Left renal cortex interstitium (tissue), 4 donors: ENCODE measurements at regions not wholly inside any gene's neighbourhood (a gene's known extent, or its start where the extent isn't known, plus 50 kb on each side); places are given as distances from the start of the nearest gene placed in this dataset.

Source experiments
- DNase-seq, 4 donors: peaks; one replicate each; pipeline ENCODE4 v3.0.0-alpha.2; 2013; ENCODE audit warnings: low read depth in 4 of 4, low spot score in 2 of 4, missing footprints in 1 of 4

- no peak for DNase-seq
Observed at GRCh38 chrX:109926118-109926517, 76.8 kb upstream of the TMEM164 start.

DNA sequence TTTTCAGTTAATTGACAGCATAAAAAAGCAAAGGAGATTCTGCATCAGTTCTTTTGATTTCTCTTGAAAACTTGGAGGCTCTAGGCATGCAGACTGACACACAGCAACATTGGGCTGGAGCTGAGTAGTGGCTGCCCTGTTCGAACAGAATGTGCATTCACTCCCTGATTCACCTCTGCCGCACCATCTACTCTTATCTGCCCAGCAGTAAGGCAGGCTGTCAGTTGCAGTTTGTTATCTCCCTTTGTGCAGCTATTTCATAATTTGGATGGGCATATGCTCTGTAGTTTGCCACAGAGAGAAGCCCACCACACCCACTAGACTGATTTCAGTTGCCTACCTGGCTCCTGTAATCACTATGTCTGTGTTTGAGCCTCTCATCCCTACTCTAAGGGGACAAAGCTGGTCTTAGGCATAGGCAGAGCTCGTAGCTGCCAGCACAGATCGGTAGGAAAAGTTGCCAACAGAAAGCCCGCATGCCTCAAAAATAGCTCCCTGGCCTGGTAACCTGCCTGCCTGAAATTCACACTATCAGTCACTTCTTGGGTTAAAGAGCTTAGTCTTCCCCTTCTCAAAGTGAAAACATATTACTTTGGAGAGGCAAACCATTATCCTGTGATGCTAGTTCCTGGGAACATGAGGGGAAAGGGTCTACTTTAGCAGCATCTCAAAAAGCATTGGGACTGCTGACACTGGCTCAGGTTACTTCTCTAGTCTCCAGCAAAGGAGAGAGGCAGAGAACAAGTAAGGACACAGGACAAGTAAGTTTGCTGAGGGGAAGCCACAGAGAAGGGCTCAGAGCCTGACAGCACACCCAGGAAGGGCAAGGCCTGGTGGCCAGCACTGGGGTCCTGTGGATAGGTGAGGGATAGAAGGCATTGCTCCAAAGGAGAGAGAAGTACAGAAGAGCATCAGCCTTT is 75.9 kb upstream of the TMEM164 start:
- no peak for DNase-seq

GRCh38 chrX:109927663-109928273 is 75.1 kb upstream of the TMEM164 start:
- no peak for DNase-seq

DNA sequence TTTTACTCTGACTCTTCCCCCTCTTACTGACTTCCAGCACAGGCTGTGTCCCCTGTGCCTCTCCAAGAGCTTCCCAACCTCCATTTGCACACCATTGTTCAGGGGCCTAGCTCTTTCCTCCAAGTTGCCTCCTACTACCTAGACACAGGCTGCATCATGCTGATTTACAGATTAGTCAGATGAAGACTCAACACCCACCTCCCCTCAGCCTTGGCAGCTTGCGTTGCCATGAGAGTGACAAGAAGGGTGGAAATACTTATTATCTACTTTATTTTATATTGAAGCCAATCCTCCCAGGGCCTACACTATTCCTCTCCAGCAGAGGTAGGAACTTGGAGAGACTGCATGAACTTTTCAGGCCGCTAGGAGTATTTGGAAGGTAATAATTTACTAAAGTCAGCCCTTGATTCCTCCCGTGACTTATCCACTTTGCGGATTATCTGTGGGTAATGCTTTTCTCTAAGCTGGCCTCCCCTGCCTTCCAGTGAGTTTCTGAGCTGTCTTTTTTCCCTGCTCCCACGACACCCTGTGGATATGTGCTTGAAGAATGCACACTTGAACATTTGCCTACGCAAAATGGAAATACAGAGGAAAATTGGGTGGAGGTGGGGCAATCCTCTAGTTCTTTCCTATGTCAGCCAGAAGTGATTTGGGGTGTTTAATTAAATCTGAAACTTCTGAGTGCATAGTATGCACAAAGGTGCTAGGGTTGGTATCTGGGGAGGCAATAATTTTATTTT is 74.1 kb upstream of the TMEM164 start:
- DNase-seq = no peak

GRCh38 chrX:109931677-109932076 is 71.2 kb upstream of the TMEM164 start:
- DNase-seq = no peak

DNA sequence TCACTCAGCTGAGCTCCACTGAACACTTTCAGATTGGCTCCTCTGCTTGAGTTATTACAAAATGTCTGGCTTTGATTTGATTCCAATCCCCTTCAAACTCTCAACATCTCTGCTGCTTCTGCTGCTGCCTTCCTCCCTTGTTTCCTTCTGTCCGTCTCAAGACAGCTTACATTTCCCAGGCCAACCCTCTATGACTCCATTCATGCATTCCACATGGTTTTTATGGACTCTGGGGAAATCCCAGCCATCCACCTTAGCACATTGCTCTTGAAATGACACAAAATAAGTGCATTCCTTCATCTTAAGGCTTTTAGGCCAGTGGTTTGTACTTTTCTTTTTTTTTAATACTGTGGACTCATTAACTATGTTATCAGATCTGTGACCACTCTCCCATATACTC is 68.5 kb upstream of the TMEM164 start:
- DNase-seq = no peak

DNA sequence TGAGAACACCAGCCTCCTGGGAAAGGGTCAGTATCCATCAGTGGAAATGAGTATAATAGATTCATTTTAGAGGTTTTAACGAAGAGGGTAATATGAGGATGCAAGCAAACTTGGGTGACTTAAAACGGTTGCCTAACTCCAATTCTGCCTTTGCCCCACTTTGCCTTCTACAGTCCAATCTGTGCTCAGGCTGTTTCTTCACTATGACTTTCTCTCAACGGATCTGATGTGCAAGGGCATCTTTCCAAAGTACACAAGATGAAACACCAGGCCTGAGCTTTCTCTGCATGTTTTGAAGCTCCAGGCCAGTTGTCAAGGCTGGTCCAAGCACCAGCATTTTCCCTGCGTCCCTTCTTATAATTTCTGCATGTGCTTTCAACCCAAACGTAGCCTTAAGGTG is 68.0 kb upstream of the TMEM164 start:
- no peak for DNase-seq

DNA sequence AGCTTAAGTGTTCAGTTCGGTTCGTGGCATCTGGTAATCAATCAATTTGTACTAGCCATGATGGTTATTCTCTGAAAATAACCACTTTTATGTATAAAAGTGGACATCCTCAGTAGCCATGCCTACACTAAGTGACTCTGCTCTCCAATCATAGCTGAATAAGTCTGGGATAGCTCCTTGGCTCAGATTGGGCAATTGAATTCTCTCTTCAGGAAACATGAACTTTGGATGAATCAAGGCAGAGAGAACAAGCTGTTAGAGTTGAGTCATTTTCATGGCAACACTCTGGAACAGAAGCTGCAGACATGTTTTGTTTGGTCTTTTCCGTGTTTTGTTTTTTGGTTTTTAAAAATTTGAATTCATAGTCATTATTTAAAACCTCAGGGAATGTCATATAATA is 66.8 kb upstream of the TMEM164 start:
- DNase-seq = no peak

- DNase-seq = no peak
Observed at GRCh38 chrX:109936598-109936997, 66.3 kb upstream of the TMEM164 start.

GRCh38 chrX:109939498-109939897 is 63.4 kb upstream of the TMEM164 start:
- DNase-seq = no peak

GRCh38 chrX:109940411-109940810 is 62.5 kb upstream of the TMEM164 start:
- DNase-seq = no peak

DNA sequence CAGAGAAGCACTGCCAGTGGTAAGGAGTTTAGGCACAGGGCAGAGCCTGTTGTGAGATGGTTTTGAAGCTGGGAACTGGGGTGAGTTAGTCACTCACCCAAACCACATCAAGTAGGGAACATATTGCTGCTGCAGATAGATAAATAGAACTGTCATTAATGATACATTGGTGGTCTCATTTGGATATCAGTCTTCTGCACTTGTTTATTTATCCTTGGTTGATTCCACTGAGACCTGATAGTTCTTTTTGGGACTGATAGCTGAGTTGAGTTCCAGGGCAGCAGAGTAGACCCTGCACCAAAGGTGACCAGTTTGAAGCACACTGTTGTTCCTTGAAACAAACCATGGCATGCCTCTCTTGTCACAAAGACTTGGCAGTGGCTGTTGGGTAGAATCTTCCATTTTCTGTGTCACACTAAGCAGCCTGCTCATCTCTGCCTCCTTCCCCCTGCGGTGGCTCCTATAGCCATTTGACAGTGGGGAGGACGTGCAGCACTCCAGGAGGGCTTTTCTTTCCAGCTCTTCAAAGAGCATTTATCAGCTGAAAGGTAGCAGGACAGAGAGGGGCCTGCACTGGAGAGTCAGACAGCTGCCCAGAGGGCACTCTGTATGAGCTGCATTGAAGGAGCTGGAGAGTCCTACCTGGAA is 59.7 kb upstream of the TMEM164 start:
- no peak for DNase-seq

GRCh38 chrX:109943740-109944092 is 59.2 kb upstream of the TMEM164 start:
- no peak for DNase-seq

DNA sequence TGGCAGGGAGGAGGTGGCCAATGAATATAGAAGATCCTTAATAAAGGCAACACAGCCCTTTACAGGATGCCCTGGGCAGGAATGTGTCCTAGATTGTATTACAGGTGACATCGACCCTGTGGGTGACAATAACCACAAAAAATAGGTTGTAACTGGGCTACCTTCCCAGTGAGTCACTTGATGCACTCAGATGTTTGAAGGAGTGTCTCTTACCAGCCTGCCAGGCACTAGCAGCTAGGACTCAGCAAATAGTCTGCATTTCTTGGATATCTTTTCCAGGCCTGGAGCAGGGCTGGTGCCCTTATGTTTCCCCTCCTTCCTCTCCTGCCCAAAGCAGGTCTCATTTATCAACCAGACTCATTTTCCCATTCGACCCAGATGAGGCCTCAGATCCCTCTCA is 50.9 kb upstream of the TMEM164 start:
- DNase-seq = no peak

DNA sequence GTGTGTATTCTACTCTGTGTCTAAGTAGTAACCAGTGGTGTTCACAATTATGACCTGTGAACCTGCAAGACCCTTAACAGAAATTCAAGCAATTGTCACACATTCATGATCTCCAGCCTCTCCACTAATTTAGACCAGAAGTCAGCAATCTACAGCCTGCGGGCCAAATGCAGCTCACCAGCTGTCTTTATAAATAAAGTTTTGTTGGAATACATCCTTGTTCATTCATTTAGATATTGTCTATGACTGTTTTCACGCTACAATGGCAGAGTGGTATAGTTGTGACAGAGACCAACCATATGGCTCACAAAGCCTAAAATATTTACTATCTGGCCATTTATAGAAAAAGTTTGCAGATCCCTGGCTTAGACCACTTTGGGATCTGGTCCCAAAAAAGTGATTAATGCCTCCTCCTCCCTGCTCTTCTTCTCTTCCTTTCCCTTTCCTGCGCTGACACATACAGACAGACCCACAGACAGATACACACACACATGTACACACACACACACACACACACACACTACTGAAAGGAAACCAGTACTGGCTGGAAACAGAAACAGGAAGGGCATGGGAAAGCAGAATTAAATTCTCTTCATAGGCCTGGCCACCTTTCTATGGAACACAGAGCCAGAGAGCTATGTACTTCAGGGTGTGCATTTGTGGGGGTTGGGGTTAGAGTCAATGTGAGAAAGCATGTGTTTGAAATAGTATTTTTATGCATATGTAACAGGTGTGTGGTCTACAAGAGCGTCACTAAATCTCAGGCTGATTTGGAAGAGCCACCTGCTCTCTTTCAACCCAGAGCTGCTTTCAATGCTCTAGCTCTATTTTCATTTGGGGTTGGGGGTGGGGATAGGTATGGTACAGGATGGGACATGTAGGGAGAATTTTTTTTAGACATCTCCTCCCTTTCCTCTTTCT is 49.7 kb upstream of the TMEM164 start:
- DNase-seq = no peak
